ENCODE measurements at regions not wholly inside any gene's neighbourhood (a gene's known extent, or its start where the extent isn't known, plus 50 kb on each side); places are given as distances from the start of the nearest gene placed in this dataset.

GRCh38 chr5:50953290-50953689, 286.9 kb downstream of the PARP8 start:
- Histone ChIP-seq H3K56ac (ENCODE audit: insufficient read length, low read depth, low read length) (no peak overlapping the region), H3K79me1 (ENCODE audit: insufficient read depth, low read depth, low read length, poor library complexity, severe bottlenecking) (no peaks in the 10 kb centered on the region), H2BK12ac (ENCODE audit: insufficient read length, low read depth, low read length) (no peak overlapping the region), H3K9me3 (ENCODE audit: control insufficient read depth, low read depth, low read length) (no peaks in the 10 kb centered on the region), H2BK20ac (ENCODE audit: low read depth, low read length, poor library complexity, severe bottlenecking) (no peak overlapping the region), H3K14ac (ENCODE audit: insufficient read depth, low read length) (no peak overlapping the region), H3K23me2 (ENCODE audit: insufficient read length, low read depth, low read length, poor library complexity, severe bottlenecking) (no peaks in the 10 kb centered on the region), H3K4me2 (ENCODE audit: insufficient read depth, insufficient read length, low read length) (no peak overlapping the region), H2AFZ (ENCODE audit: low read length) (no peak overlapping the region), H2AK5ac (ENCODE audit: insufficient read length, low read length) (no peak overlapping the region), H4K8ac (replicated peaks; ENCODE audit: insufficient read length, low read depth, low read length) (no peak overlapping the region), H3T11ph (ENCODE audit: low read length) (no peak overlapping the region), H4K5ac (ENCODE audit: insufficient read length, low read depth, low read length) (no peak overlapping the region), H2BK15ac (ENCODE audit: low read depth, low read length) (no peak overlapping the region), H3K79me2 (ENCODE audit: insufficient read depth, low read length) (no peaks in the 10 kb centered on the region), H4K91ac (ENCODE audit: insufficient read length, low read depth, low read length) (no peak overlapping the region), H3K4ac (ENCODE audit: low read depth, low read length) (no peak overlapping the region), H4K20me1 (ENCODE audit: control insufficient read depth, insufficient read depth, insufficient read length) (no peaks in the 10 kb centered on the region), H2BK5ac (ENCODE audit: insufficient read length, low read length) (no peak overlapping the region), H3K9ac (ENCODE audit: extremely low read depth, insufficient read length, low read length) (no peak overlapping the region), H3K23ac (ENCODE audit: insufficient read length, low read depth, low read length) (no peak overlapping the region), H3K27me3 (ENCODE audit: insufficient read depth, low read length) (no peaks in the 10 kb centered on the region; the same call in 1 of the 2 replicates), H2BK120ac (ENCODE audit: low read depth, low read length, poor library complexity, severe bottlenecking) (no peak overlapping the region), H3K27ac (ENCODE audit: insufficient read length, low read depth, low read length) (no peak overlapping the region), H3K4me1 (ENCODE audit: insufficient read depth, low read length) (no peaks in the 10 kb centered on the region), H3K18ac (ENCODE audit: insufficient read length, low read depth, low read length) (no peak overlapping the region)
- TF ChIP-seq, protein P1, sequence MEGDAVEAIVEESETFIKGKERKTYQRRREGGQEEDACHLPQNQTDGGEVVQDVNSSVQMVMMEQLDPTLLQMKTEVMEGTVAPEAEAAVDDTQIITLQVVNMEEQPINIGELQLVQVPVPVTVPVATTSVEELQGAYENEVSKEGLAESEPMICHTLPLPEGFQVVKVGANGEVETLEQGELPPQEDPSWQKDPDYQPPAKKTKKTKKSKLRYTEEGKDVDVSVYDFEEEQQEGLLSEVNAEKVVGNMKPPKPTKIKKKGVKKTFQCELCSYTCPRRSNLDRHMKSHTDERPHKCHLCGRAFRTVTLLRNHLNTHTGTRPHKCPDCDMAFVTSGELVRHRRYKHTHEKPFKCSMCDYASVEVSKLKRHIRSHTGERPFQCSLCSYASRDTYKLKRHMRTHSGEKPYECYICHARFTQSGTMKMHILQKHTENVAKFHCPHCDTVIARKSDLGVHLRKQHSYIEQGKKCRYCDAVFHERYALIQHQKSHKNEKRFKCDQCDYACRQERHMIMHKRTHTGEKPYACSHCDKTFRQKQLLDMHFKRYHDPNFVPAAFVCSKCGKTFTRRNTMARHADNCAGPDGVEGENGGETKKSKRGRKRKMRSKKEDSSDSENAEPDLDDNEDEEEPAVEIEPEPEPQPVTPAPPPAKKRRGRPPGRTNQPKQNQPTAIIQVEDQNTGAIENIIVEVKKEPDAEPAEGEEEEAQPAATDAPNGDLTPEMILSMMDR (conservative IDR thresholded peaks at IDR 0.05), result no peak
- no peak for DNase-seq
- no CpG with 5 or more reads among the region's 1 CpG for WGBS (ENCODE audit: extremely low coverage, insufficient read length, low lambda C conversion rate)
- no peaks in the 10 kb centered on the region for H3K4me1 Mint-ChIP-seq
- no peaks in the 10 kb centered on the region for H3K36me3 Mint-ChIP-seq (ENCODE audit: insufficient read depth in 1 of 3, low read depth in 3 of 3)
- H3K9me3 Mint-ChIP-seq, result no peaks in the 10 kb centered on the region
- no peak overlapping the region for H3K4me3 Mint-ChIP-seq
- peaks cover 2% of the 10 kb centered on the region for H3K27me3 Mint-ChIP-seq (ENCODE audit: low read depth)
- no peak overlapping the region for H3K27ac Mint-ChIP-seq
